ENCODE measurements at regions not wholly inside any gene's neighbourhood (a gene's known extent, or its start where the extent isn't known, plus 50 kb on each side); places are given as distances from the start of the nearest gene placed in this dataset.

DNA sequence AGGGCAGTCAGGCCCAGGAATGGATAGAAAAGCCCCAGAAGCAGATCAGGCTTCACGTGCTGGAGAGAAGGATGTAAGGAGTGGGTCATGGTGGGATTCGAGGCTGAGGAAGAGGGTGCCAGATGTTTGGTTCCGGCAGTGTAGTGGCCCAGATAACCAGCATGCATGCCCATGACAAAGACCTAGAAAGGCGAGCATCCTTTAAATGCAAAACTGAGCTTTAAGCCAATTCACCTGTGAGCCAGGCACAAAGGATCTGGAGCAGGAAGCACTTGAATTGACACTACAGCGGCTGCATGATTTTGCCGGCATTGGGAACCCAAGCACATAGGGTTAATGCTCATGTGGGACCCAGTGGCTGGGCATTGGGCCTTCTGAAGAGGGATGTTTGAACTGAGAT is 185.5 kb downstream of the TRIM29 start:
- dilution Hi-C loops (cut with MboI; ENCODE audit: extremely low pct_ligation_motif_present, low sequenced_read_pairs) (no loop called here), intact Hi-C loops (cut with micrococcal nuclease) (no loop called here)
- no peak overlapping the region for H3K9ac ChIP-seq (replicated peaks; ENCODE audit: extremely low read depth, insufficient read depth, low read length)
- H2AFZ ChIP-seq (ENCODE audit: low read depth, low read length): no peak overlapping the region
- CTCF ChIA-PET: no interaction called here
- no peaks in the 10 kb centered on the region for H3K79me2 ChIP-seq (ENCODE audit: control insufficient read depth, insufficient read depth, low read length)
- H3K4me1 ChIP-seq (ENCODE audit: control insufficient read depth, extremely low read depth, insufficient read depth, low read length): no peaks in the 10 kb centered on the region
- no peak overlapping the region for H3K4me2 ChIP-seq (ENCODE audit: insufficient read depth, low read length)
- no peak overlapping the region for H3K27ac ChIP-seq (ENCODE audit: insufficient read depth, low read depth, low read length)
- DNase-seq (ENCODE audit: low read depth, low spot score) (no peak), FAIRE-seq (no peak)
- TF ChIP-seq POLR2AphosphoS5 (IDR thresholded peaks at IDR 0.05; ENCODE audit: insufficient read depth, low read depth, low read length) (no peak), POLR2A (IDR thresholded peaks at IDR 0.05; ENCODE audit: low read depth, low read length) (no peak), FOS (IDR thresholded peaks at IDR 0.05; ENCODE audit: borderline replicate concordance, insufficient read depth, low read length) (no peak), GATA2 (IDR thresholded peaks at IDR 0.05; ENCODE audit: insufficient read depth, insufficient read length, low read depth, low read length) (no peak), EZH2 (IDR thresholded peaks at IDR 0.05; ENCODE audit: borderline replicate concordance, low read depth, low read length, severe bottlenecking) (no peak), MYC (IDR thresholded peaks at IDR 0.05; ENCODE audit: low read depth, low read length) (no peak), JUN (IDR thresholded peaks at IDR 0.05; ENCODE audit: borderline replicate concordance, insufficient read depth, insufficient read length, low read depth) (no peak)
- TF ChIP-seq, protein P1, sequence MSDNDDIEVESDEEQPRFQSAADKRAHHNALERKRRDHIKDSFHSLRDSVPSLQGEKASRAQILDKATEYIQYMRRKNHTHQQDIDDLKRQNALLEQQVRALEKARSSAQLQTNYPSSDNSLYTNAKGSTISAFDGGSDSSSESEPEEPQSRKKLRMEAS (IDR thresholded peaks at IDR 0.05; ENCODE audit: insufficient read depth, insufficient read length): no peak
- TF ChIP-seq, protein P2, sequence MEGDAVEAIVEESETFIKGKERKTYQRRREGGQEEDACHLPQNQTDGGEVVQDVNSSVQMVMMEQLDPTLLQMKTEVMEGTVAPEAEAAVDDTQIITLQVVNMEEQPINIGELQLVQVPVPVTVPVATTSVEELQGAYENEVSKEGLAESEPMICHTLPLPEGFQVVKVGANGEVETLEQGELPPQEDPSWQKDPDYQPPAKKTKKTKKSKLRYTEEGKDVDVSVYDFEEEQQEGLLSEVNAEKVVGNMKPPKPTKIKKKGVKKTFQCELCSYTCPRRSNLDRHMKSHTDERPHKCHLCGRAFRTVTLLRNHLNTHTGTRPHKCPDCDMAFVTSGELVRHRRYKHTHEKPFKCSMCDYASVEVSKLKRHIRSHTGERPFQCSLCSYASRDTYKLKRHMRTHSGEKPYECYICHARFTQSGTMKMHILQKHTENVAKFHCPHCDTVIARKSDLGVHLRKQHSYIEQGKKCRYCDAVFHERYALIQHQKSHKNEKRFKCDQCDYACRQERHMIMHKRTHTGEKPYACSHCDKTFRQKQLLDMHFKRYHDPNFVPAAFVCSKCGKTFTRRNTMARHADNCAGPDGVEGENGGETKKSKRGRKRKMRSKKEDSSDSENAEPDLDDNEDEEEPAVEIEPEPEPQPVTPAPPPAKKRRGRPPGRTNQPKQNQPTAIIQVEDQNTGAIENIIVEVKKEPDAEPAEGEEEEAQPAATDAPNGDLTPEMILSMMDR (IDR thresholded peaks at IDR 0.05; ENCODE audit: extremely low read depth in 1 of 2, insufficient read depth in 1 of 2, low read depth in 1 of 2, low read length in 2 of 2): no peak
- no peaks in the 10 kb centered on the region for H3K27me3 ChIP-seq (ENCODE audit: control insufficient read depth in 2 of 2, insufficient read depth in 2 of 2, low read length in 2 of 2)
- no peaks in the 10 kb centered on the region for H3K9me3 ChIP-seq (replicated peaks; ENCODE audit: control insufficient read depth, insufficient read depth, low read length)
- POLR2A ChIA-PET: no interaction called here
- H3K36me3 ChIP-seq (ENCODE audit: control insufficient read depth in 2 of 2, extremely low read depth in 1 of 2, insufficient read depth in 2 of 2, low read length in 2 of 2): no peaks in the 10 kb centered on the region
- H4K20me1 ChIP-seq (replicated peaks; ENCODE audit: control insufficient read depth, extremely low read depth, insufficient read depth, low read length): no peaks in the 10 kb centered on the region
- no TSS peak for BruUV-seq (replicated peaks)
- H3K4me3 ChIP-seq (replicated peaks in 1 of 3; ENCODE audit: insufficient read depth in 1 of 3, low read depth in 1 of 3, low read length in 3 of 3): no peak overlapping the region
- no peaks in the 10 kb centered on the region for H3K9me1 ChIP-seq (replicated peaks; ENCODE audit: control insufficient read depth, extremely low read depth, insufficient read depth, low read length)

Data from endothelial cell of umbilical vein (primary cell).